HG03060 (cell line): ENCODE measurements at regions not wholly inside any gene's neighbourhood (a gene's known extent, or its start where the extent isn't known, plus 50 kb on each side); places are given as distances from the start of the nearest gene placed in this dataset.

Experiments
- ATAC-seq: cut with Tn5 transposase; IDR thresholded peaks from one replicate; pipeline ENCODE4 v1.9.1; 2021; ENCODE audit warnings: low read depth, moderate number of reproducible peaks; ENCODE audit not compliant: unreplicated experiment

- ATAC-seq: no peak
Measured at GRCh38 chr15:70340494-70340870, 242.8 kb upstream of the TLE3 start.

- ATAC-seq: no peak
Measured at GRCh38 chr15:70339571-70340493, 242.1 kb upstream of the TLE3 start.

- ATAC-seq: no peak
Measured at GRCh38 chr15:70337277-70338186, 239.8 kb upstream of the TLE3 start.

- ATAC-seq: no peak
Measured at GRCh38 chr15:70336425-70337009, 238.8 kb upstream of the TLE3 start.

GRCh38 chr15:70334286-70334685 is 236.6 kb upstream of the TLE3 start:
- no peak for ATAC-seq

GRCh38 chr15:70329179-70329578 is 231.5 kb upstream of the TLE3 start:
- ATAC-seq: no peak

GRCh38 chr15:70328679-70329115 is 231.0 kb upstream of the TLE3 start:
- no peak for ATAC-seq

- no peak for ATAC-seq
Measured at GRCh38 chr15:70327856-70328678, 230.3 kb upstream of the TLE3 start.

- no peak for ATAC-seq
Measured at GRCh38 chr15:70327328-70327855, 229.7 kb upstream of the TLE3 start.

GRCh38 chr15:70324001-70324974 is 226.6 kb upstream of the TLE3 start:
- ATAC-seq: no peak

GRCh38 chr15:70323111-70323851 is 225.6 kb upstream of the TLE3 start:
- ATAC-seq: no peak

- no peak for ATAC-seq
Measured at GRCh38 chr15:70322051-70322668, 224.4 kb upstream of the TLE3 start.

- ATAC-seq: no peak
Measured at GRCh38 chr15:70321172-70321819, 223.6 kb upstream of the TLE3 start.

- ATAC-seq: no peak
Measured at GRCh38 chr15:70320482-70320881, 222.8 kb upstream of the TLE3 start.

GRCh38 chr15:70320077-70320476 is 222.4 kb upstream of the TLE3 start:
- no peak for ATAC-seq

- peak; percentile 87 for ATAC-seq
Measured at GRCh38 chr15:70319466-70319865, 221.7 kb upstream of the TLE3 start.
